ENCODE measurements at regions not wholly inside any gene's neighbourhood (a gene's known extent, or its start where the extent isn't known, plus 50 kb on each side); places are given as distances from the start of the nearest gene placed in this dataset.

- no peak for TF ChIP-seq ZFX (IDR thresholded peaks at IDR 0.05; ENCODE audit: borderline replicate concordance)
- no peak for TF ChIP-seq CTCF (IDR thresholded peaks at IDR 0.05)
- H3K27ac ChIP-seq, result no peak overlapping the region
These were observed 173.2 kb downstream of the CAND1 start for GRCh38 chr12:67442347-67442841.

GRCh38 chr12:67442896-67443295 is 173.7 kb downstream of the CAND1 start:
- H3K27ac ChIP-seq, result no peak overlapping the region
- TF ChIP-seq CTCF (IDR thresholded peaks at IDR 0.05), result no peak
- TF ChIP-seq ZFX (IDR thresholded peaks at IDR 0.05; ENCODE audit: borderline replicate concordance), result no peak

GRCh38 chr12:67444542-67444941 is 175.4 kb downstream of the CAND1 start:
- TF ChIP-seq ZFX (IDR thresholded peaks at IDR 0.05; ENCODE audit: borderline replicate concordance), result no peak
- no peak for TF ChIP-seq CTCF (IDR thresholded peaks at IDR 0.05)
- H3K27ac ChIP-seq, result no peak overlapping the region

- H3K27ac ChIP-seq, result no peak overlapping the region
- TF ChIP-seq CTCF (IDR thresholded peaks at IDR 0.05), result no peak
These were observed 177.6 kb downstream of the CAND1 start for GRCh38 chr12:67446716-67447115.

GRCh38 chr12:67447180-67447579 is 178.0 kb downstream of the CAND1 start:
- no peak for TF ChIP-seq CTCF (IDR thresholded peaks at IDR 0.05)
- no peak for TF ChIP-seq ZFX (IDR thresholded peaks at IDR 0.05; ENCODE audit: borderline replicate concordance)
- H3K27ac ChIP-seq, result no peak overlapping the region

- H3K27ac ChIP-seq, result no peak overlapping the region
- no peak for TF ChIP-seq ZFX (IDR thresholded peaks at IDR 0.05; ENCODE audit: borderline replicate concordance)
These were observed 180.5 kb downstream of the CAND1 start for GRCh38 chr12:67449591-67450052.

GRCh38 chr12:67450441-67450840 is 181.3 kb downstream of the CAND1 start:
- TF ChIP-seq ZFX (IDR thresholded peaks at IDR 0.05; ENCODE audit: borderline replicate concordance), result no peak
- TF ChIP-seq CTCF (IDR thresholded peaks at IDR 0.05), result no peak
- H3K27ac ChIP-seq, result no peak overlapping the region

GRCh38 chr12:67451206-67451605 is 182.0 kb downstream of the CAND1 start:
- TF ChIP-seq ZFX (IDR thresholded peaks at IDR 0.05; ENCODE audit: borderline replicate concordance) (no peak), CTCF (IDR thresholded peaks at IDR 0.05) (no peak)
- no peak overlapping the region for H3K27ac ChIP-seq

Data from 22Rv1 (cell line).